Lower leg skin (tissue), 4 donors: ENCODE measurements at regions not wholly inside any gene's neighbourhood (a gene's known extent, or its start where the extent isn't known, plus 50 kb on each side); places are given as distances from the start of the nearest gene placed in this dataset.

ENCODE experiments used
- DNase-seq, 2 donors: peaks; one replicate each; pipeline ENCODE4 v3.0.0-alpha.2; 2019; ENCODE audit warnings: low spot score in 2 of 2
- H3K4me3 ChIP-seq: fragments of 200-600 bp; sonication (generic); 2 replicates; pipeline ENCODE4 v1.5.1; 2017; ENCODE audit warnings: mild to moderate bottlenecking, low read depth; ENCODE audit not compliant: poor library complexity, severe bottlenecking
- CTCF ChIP-seq, 3 donors: fragments of 450-650 bp; IDR thresholded peaks; one replicate each; pipeline ENCODE4 v1.5.1; 2016; ENCODE audit warnings: antibody characterized with exemption in 3 of 3, mild to moderate bottlenecking in 3 of 3, moderate library complexity in 2 of 3
- POLR2A ChIP-seq, 2 donors: fragments of 450-650 bp; IDR thresholded peaks; one replicate each; pipeline ENCODE4 v1.6.1; 2016 to 2017; ENCODE audit warnings: antibody characterized with exemption in 2 of 2, mild to moderate bottlenecking in 1 of 2, moderate library complexity in 1 of 2
- WGBS, 2 donors: methylation state at CpG; one replicate each; pipeline ENCODE4 v1.1.5; 2018; 5-methylcytosine and 5-hydroxymethylcytosine counted together
- intact Hi-C: fragments of 100-400 bp; cut with DNase I; formaldehyde crosslinking; loops from one replicate; pipeline ENCODE4 v1.15.0; 2023; ENCODE audit warnings: low total_unique reads

DNA sequence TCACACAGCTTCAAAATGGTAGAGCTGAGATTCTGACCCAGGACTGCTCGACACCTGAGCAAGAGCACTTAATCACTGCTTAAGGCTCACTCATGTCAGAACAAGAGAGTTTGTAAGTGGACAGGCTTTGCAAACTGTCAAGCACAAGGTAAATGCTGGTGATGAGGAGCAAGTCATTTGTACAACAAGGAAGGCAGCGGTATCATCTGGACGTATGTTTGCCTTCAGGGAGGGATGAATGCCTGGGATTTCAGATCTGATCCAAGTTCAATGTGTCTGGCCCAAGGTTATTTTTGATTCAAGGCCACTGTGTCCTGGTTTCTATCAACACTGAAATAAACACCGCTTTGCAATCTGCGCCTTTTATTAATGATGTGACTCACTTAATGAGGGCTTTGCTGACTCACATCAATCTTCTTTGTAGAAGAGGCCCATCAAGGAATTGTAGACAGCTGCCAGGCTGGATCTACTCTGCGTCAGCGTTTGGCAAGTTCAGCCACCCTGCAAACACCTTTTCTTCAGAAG lies 174.4 kb upstream of the HS3ST3A1 start:
- H3K4me3 ChIP-seq, result no peak overlapping the region
- no peak for TF ChIP-seq POLR2A (IDR thresholded peaks at IDR 0.05)
- no peak for TF ChIP-seq CTCF (IDR thresholded peaks at IDR 0.05)
- intact Hi-C loops, result no loop called here
- 32% methylated on average over 7 of the region's 7 CpGs for whole genome bisulfite sequencing, 2 donors
- peak in 1 of 2 donors; percentile 44 for DNase-seq

DNA sequence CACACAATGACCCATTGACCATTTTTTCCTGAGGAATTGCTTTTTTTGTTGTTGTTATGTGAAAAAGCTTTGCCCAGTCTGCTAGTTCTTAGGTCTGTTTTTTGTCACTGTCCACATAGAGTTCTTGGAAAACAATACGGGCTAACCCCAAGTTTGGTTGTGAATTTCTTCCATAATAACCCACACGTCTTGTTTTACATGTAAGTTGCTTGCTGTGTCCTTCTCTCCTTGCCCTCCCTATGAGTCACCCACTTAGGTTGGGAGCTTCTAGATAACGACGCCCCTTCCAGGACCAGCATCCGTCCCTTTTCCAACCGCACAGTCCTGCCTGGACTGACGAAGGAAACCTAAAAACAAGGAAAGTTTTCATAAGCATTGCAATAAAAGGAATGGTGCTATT lies 175.3 kb upstream of the HS3ST3A1 start:
- no peak for TF ChIP-seq POLR2A (IDR thresholded peaks at IDR 0.05)
- no peak for TF ChIP-seq CTCF (IDR thresholded peaks at IDR 0.05)
- 70 to 79% methylated on average over 7 of the region's 7 CpGs for WGBS, 2 donors
- DNase-seq, result no peak
- H3K4me3 ChIP-seq, result no peak overlapping the region
- intact Hi-C loops, result no loop called here

- intact Hi-C loops, result no loop called here
- TF ChIP-seq POLR2A (IDR thresholded peaks at IDR 0.05), result no peak
- no peak for TF ChIP-seq CTCF (IDR thresholded peaks at IDR 0.05)
Observed at GRCh38 chr17:13784434-13785095, 182.8 kb upstream of the HS3ST3A1 start.

GRCh38 chr17:13785981-13786598 lies 184.4 kb upstream of the HS3ST3A1 start:
- intact Hi-C loops, result no loop called here

More at GRCh38 chr17:13784434-13785095, 182.8 kb upstream of the HS3ST3A1 start:
- DNase-seq, result no peak
- WGBS, 2 donors, result 74 to 79% methylated on average over 7 of the region's 7 CpGs
- H3K4me3 ChIP-seq, result no peak overlapping the region

GRCh38 chr17:13787636-13788035 lies 185.9 kb upstream of the HS3ST3A1 start:
- 77 to 86% methylated on average over 4 of the region's 4 CpGs for WGBS, 2 donors

More at GRCh38 chr17:13785981-13786598, 184.4 kb upstream of the HS3ST3A1 start:
- WGBS, 2 donors, result 81 to 85% methylated on average over 9 of the region's 9 CpGs
- H3K4me3 ChIP-seq, result no peak overlapping the region
- no peak for DNase-seq
- no peak for TF ChIP-seq POLR2A (IDR thresholded peaks at IDR 0.05)
- no peak for TF ChIP-seq CTCF (IDR thresholded peaks at IDR 0.05)

More at GRCh38 chr17:13787636-13788035, 185.9 kb upstream of the HS3ST3A1 start:
- intact Hi-C loops, result no loop called here
- no peak overlapping the region for H3K4me3 ChIP-seq
- TF ChIP-seq CTCF (IDR thresholded peaks at IDR 0.05) (no peak), POLR2A (IDR thresholded peaks at IDR 0.05) (no peak)
- no peak for DNase-seq
